GM23338 (cell line): ENCODE measurements at regions not wholly inside any gene's neighbourhood (a gene's known extent, or its start where the extent isn't known, plus 50 kb on each side); places are given as distances from the start of the nearest gene placed in this dataset.

Experiments
- EZH2 ChIP-seq: fragments of 200-600 bp; sonication (generic); IDR thresholded peaks from one replicate; pipeline ENCODE4 v1.8.0; 2017; ENCODE audit warnings: antibody characterized with exemption, mild to moderate bottlenecking, low read depth; ENCODE audit not compliant: unreplicated experiment
- EZH2phosphoT487 ChIP-seq: fragments of 200-600 bp; sonication (generic); IDR thresholded peaks from one replicate; pipeline ENCODE4 v1.8.1; 2018; ENCODE audit warnings: antibody characterized with exemption; ENCODE audit not compliant: unreplicated experiment
- POLR2AphosphoS5 ChIP-seq: IDR thresholded peaks from 2 replicates; pipeline ENCODE4 v1.6.1; 2016; ENCODE audit warnings: antibody characterized with exemption, low read depth
- ZNF331 ChIP-seq: fragments of 250-450 bp; sonication (Bioruptor Pico); IDR thresholded peaks from 2 replicates; pipeline ENCODE4 v1.5.0; 2020; ENCODE audit warnings: low read depth, mild to moderate bottlenecking, moderate library complexity
- TF ChIP-seq, protein P1 (sequence below), 2 experiments: fragments of 200-600 bp in 1 of 2; sonication (generic) in 1 of 2; conservative IDR thresholded peaks; 2 replicates each; pipeline versions ENCODE4 v1.5.1 to v1.6.1; 2016 to 2017; ENCODE audit warnings: antibody characterized with exemption in 2 of 2, low read depth in 2 of 2, mild to moderate bottlenecking in 2 of 2, moderate library complexity in 1 of 2
- TF ChIP-seq, protein P2 (sequence below): IDR thresholded peaks from one replicate; pipeline ENCODE4 v1.6.1; 2018; ENCODE audit warnings: antibody characterized with exemption; ENCODE audit not compliant: unreplicated experiment

DNA sequence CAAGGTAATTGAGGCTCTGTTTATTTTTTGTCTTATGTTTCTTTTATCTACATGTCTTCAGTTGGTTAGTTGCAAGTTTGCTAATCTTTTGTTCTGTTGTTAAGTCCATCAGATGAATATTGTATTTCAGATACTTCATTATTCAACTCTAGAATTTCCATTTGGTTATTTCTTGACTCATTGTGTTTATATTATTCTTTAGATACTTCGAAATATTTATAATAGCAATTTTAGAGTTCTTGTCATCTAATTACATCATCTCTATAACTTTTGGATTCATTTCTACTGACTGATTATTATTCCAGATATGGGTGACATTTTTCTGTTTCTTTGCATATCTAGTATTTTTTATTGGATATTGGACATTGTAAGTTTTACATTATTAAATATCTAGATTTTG, 405.6 kb downstream of the PLPP3 start:
- TF ChIP-seq, protein P1, sequence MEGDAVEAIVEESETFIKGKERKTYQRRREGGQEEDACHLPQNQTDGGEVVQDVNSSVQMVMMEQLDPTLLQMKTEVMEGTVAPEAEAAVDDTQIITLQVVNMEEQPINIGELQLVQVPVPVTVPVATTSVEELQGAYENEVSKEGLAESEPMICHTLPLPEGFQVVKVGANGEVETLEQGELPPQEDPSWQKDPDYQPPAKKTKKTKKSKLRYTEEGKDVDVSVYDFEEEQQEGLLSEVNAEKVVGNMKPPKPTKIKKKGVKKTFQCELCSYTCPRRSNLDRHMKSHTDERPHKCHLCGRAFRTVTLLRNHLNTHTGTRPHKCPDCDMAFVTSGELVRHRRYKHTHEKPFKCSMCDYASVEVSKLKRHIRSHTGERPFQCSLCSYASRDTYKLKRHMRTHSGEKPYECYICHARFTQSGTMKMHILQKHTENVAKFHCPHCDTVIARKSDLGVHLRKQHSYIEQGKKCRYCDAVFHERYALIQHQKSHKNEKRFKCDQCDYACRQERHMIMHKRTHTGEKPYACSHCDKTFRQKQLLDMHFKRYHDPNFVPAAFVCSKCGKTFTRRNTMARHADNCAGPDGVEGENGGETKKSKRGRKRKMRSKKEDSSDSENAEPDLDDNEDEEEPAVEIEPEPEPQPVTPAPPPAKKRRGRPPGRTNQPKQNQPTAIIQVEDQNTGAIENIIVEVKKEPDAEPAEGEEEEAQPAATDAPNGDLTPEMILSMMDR (conservative IDR thresholded peaks at IDR 0.05; ENCODE audit: low read depth in 2 of 2) = no peak
- TF ChIP-seq POLR2AphosphoS5 (no peak), ZNF331 (CRISPR knock-in tag) (no peak), EZH2phosphoT487 (no peak), EZH2 (no peak)
- TF ChIP-seq, protein P2, sequence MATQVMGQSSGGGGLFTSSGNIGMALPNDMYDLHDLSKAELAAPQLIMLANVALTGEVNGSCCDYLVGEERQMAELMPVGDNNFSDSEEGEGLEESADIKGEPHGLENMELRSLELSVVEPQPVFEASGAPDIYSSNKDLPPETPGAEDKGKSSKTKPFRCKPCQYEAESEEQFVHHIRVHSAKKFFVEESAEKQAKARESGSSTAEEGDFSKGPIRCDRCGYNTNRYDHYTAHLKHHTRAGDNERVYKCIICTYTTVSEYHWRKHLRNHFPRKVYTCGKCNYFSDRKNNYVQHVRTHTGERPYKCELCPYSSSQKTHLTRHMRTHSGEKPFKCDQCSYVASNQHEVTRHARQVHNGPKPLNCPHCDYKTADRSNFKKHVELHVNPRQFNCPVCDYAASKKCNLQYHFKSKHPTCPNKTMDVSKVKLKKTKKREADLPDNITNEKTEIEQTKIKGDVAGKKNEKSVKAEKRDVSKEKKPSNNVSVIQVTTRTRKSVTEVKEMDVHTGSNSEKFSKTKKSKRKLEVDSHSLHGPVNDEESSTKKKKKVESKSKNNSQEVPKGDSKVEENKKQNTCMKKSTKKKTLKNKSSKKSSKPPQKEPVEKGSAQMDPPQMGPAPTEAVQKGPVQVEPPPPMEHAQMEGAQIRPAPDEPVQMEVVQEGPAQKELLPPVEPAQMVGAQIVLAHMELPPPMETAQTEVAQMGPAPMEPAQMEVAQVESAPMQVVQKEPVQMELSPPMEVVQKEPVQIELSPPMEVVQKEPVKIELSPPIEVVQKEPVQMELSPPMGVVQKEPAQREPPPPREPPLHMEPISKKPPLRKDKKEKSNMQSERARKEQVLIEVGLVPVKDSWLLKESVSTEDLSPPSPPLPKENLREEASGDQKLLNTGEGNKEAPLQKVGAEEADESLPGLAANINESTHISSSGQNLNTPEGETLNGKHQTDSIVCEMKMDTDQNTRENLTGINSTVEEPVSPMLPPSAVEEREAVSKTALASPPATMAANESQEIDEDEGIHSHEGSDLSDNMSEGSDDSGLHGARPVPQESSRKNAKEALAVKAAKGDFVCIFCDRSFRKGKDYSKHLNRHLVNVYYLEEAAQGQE = no peak
